HEK293 (cell line): ENCODE measurements at regions not wholly inside any gene's neighbourhood (a gene's known extent, or its start where the extent isn't known, plus 50 kb on each side); places are given as distances from the start of the nearest gene placed in this dataset.

Source experiments
- CTCF ChIA-PET: fragments of 350-600 bp; formaldehyde crosslinking; extraction: SDS; loops from one replicate; lab custom pipeline; 2021; ENCODE audit warnings: antibody characterized with exemption; lab: Yijun Ruan, JAX
- POLR2A ChIA-PET: fragments of 300-600 bp; formaldehyde crosslinking; extraction: SDS; loops from one replicate; lab custom pipeline; 2020; ENCODE audit warnings: antibody characterized with exemption, inconsistent platforms; lab: Yijun Ruan, JAX
- H3K27ac ChIP-seq: fragments of 200-500 bp; sonication (Bioruptor generic); 2 replicates; pipeline ENCODE4 v1.5.1; 2014; ENCODE audit warnings: low read depth, low read length, control low read depth, inconsistent platforms; ENCODE audit errors: extremely low read depth
- H3K36me3 ChIP-seq, 2 experiments: fragments of 200-500 bp in 1 of 2; sonication (Bioruptor generic) in 1 of 2; 1 replicate in 1 of 2; 2 replicates in 1 of 2; pipeline ENCODE4 v1.5.1; 2014 to 2017; ENCODE audit warnings: inconsistent platforms in 2 of 2, low read length in 2 of 2; ENCODE audit not compliant: control insufficient read depth in 2 of 2, insufficient read depth in 1 of 2
- H3K4me1 ChIP-seq: fragments of 200-500 bp; sonication (Bioruptor generic); 2 replicates; pipeline ENCODE4 v1.5.1; 2014; ENCODE audit warnings: mild to moderate bottlenecking, low read length, inconsistent platforms; ENCODE audit not compliant: control insufficient read depth, insufficient read depth
- H3K4me3 ChIP-seq: 2 replicates; pipeline ENCODE4 v1.5.1; 2011; ENCODE audit warnings: low read depth, mild to moderate bottlenecking, control low read depth, low read length, moderate library complexity
- H3K9me3 ChIP-seq: fragments of 200-500 bp; sonication (Bioruptor generic); 2 replicates; pipeline ENCODE4 v1.5.1; 2014; ENCODE audit warnings: low read depth, low read length, inconsistent platforms; ENCODE audit not compliant: control insufficient read depth, insufficient read depth
- HOXC10 ChIP-seq: sonication (generic); formaldehyde crosslinking; IDR thresholded peaks from 2 replicates; pipeline ENCODE4 v1.8.1; 2023; ENCODE audit warnings: mild to moderate bottlenecking, missing genetic modification reagents
- INSM2 ChIP-seq: fragments of 450-650 bp; formaldehyde crosslinking; IDR thresholded peaks from 2 replicates; pipeline ENCODE4 v1.5.1; 2016; ENCODE audit warnings: missing biosample characterization, missing genetic modification characterization
- KLF1 ChIP-seq: fragments of 450-650 bp; formaldehyde crosslinking; IDR thresholded peaks from 2 replicates; pipeline ENCODE4 v1.5.1; 2016; ENCODE audit warnings: missing biosample characterization, missing genetic modification characterization
- KLF10 ChIP-seq: fragments of 450-650 bp; IDR thresholded peaks from 2 replicates; pipeline ENCODE4 v1.5.1; 2018; ENCODE audit warnings: missing biosample characterization, mild to moderate bottlenecking, missing genetic modification characterization
- MZF1 ChIP-seq: fragments of 450-650 bp; formaldehyde crosslinking; IDR thresholded peaks from 2 replicates; pipeline ENCODE4 v1.5.1; 2017; ENCODE audit warnings: missing biosample characterization, missing genetic modification characterization, borderline replicate concordance
- PRDM2 ChIP-seq: fragments of 450-650 bp; formaldehyde crosslinking; IDR thresholded peaks from 2 replicates; pipeline ENCODE4 v1.5.1; 2016; ENCODE audit warnings: missing biosample characterization, missing genetic modification characterization, borderline replicate concordance
- PRDM4 ChIP-seq: fragments of 450-650 bp; formaldehyde crosslinking; IDR thresholded peaks from 2 replicates; pipeline ENCODE4 v1.5.1; 2017; ENCODE audit warnings: missing biosample characterization, missing genetic modification characterization
- ZFP69B ChIP-seq: fragments of 450-650 bp; formaldehyde crosslinking; IDR thresholded peaks from 2 replicates; pipeline ENCODE4 v1.5.1; 2016; ENCODE audit warnings: missing biosample characterization, missing genetic modification characterization
- ZNF114 ChIP-seq: fragments of 450-650 bp; formaldehyde crosslinking; IDR thresholded peaks from 2 replicates; pipeline ENCODE4 v1.5.0; 2017; ENCODE audit warnings: missing biosample characterization, missing genetic modification characterization
- ZNF133 ChIP-seq: fragments of 450-650 bp; formaldehyde crosslinking; IDR thresholded peaks from 2 replicates; pipeline ENCODE4 v1.5.1; 2016; ENCODE audit warnings: missing biosample characterization, missing genetic modification characterization
- ZNF174 ChIP-seq: fragments of 450-650 bp; formaldehyde crosslinking; IDR thresholded peaks from 2 replicates; pipeline ENCODE4 v1.5.0; 2017; ENCODE audit warnings: missing biosample characterization, mild to moderate bottlenecking, missing genetic modification characterization
- ZNF248 ChIP-seq: fragments of 450-650 bp; formaldehyde crosslinking; IDR thresholded peaks from 2 replicates; pipeline ENCODE4 v1.5.1; 2017; ENCODE audit warnings: missing biosample characterization, missing genetic modification characterization
- ZNF366 ChIP-seq: fragments of 450-650 bp; formaldehyde crosslinking; conservative IDR thresholded peaks from 2 replicates; pipeline ENCODE4 v1.5.1; 2016; ENCODE audit warnings: missing biosample characterization, missing genetic modification characterization
- ZNF510 ChIP-seq: fragments of 450-650 bp; formaldehyde crosslinking; IDR thresholded peaks from 2 replicates; pipeline ENCODE4 v1.5.1; 2018; ENCODE audit warnings: mild to moderate bottlenecking, missing genetic modification characterization, missing biosample characterization; ENCODE audit not compliant: insufficient replicate concordance
- ZNF585B ChIP-seq: fragments of 450-650 bp; formaldehyde crosslinking; IDR thresholded peaks from 2 replicates; pipeline ENCODE4 v1.5.1; 2016; ENCODE audit warnings: missing biosample characterization, missing genetic modification characterization
- ZNF670 ChIP-seq: fragments of 450-650 bp; formaldehyde crosslinking; IDR thresholded peaks from 2 replicates; pipeline ENCODE4 v1.5.1; 2016; ENCODE audit warnings: missing biosample characterization, missing genetic modification characterization, low read depth
- ZSCAN4 ChIP-seq: fragments of 450-650 bp; formaldehyde crosslinking; IDR thresholded peaks from 2 replicates; pipeline ENCODE4 v1.5.1; 2017; ENCODE audit warnings: missing biosample characterization, missing genetic modification characterization
- TF ChIP-seq, protein P1 (sequence below): fragments of 450-650 bp; formaldehyde crosslinking; IDR thresholded peaks from 2 replicates; pipeline ENCODE4 v1.5.1; 2017; ENCODE audit warnings: missing biosample characterization, missing genetic modification characterization
- TF ChIP-seq, protein P2 (sequence below): sonication (generic); formaldehyde crosslinking; IDR thresholded peaks from 2 replicates; pipeline ENCODE4 v1.8.1; 2022; ENCODE audit warnings: mild to moderate bottlenecking, moderate library complexity, missing genetic modification reagents

DNA sequence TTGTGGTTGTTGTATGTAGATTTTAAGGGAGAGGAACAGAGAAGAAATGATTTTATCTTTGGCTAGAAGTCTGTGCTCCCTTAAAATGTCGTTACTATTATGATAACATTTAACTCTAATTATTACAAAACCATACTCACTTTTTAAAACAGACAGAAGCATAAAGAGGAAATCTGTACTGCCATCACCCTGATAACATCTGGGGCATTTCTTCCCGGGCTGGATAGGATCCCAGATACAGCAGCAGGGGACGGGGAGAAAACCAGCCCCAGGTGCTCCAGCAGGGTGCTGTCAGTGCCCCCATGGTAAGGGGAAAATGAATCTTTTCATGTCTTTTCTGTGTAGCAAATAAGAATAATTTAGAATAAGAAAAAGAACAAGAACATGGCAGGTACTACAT is 139.4 kb upstream of the IRX6 start:
- H3K9me3 ChIP-seq = no peaks in the 10 kb centered on the region
- no peaks in the 10 kb centered on the region for H3K36me3 ChIP-seq
- H3K4me3 ChIP-seq = no peak overlapping the region
- H3K27ac ChIP-seq = no peak overlapping the region
- no peak for TF ChIP-seq INSM2 (tag by site-specific recombination)
- TF ChIP-seq ZNF174 (tag by site-specific recombination) = no peak
- TF ChIP-seq ZNF114 (tag by site-specific recombination) = no peak
- TF ChIP-seq ZNF585B (tag by site-specific recombination) = no peak
- no peak for TF ChIP-seq KLF10 (tag by site-specific recombination)
- TF ChIP-seq KLF1 (tag by site-specific recombination) = no peak
- H3K4me1 ChIP-seq = no peaks in the 10 kb centered on the region
- CTCF ChIA-PET = interaction anchor here (1.1 kb wide), 1 partner anchor 21 kb away, joined by 3 read pairs; no protein-coding TSS in a partner anchor
- POLR2A ChIA-PET = no interaction called here

DNA sequence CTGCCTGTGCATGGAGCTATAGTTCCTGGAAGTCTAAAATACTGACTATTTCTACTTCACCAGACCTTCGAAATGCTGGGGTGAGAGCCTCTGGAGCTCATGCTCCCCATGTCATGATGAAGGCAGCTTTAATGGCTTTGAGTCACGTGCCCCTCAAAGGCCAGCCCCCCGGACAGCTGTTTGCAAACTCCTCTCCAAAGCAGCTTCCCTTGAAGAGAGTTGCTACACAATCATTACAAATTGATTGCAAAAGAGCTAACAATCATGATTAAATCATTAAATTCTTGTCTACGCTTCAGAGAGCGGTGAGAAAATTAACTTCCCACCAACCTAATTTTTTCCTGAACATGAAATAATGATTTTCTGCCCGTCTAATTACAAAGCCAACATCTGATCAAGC is 134.8 kb upstream of the IRX6 start:
- ChIA-PET POLR2A (no interaction called here), CTCF (no interaction called here)
- no peaks in the 10 kb centered on the region for H3K36me3 ChIP-seq
- no peaks in the 10 kb centered on the region for H3K4me1 ChIP-seq
- no peak overlapping the region for H3K27ac ChIP-seq
- H3K9me3 ChIP-seq = no peaks in the 10 kb centered on the region
- H3K4me3 ChIP-seq = no peak overlapping the region
- no peak for TF ChIP-seq ZNF366 (tag by site-specific recombination)
- no peak for TF ChIP-seq ZSCAN4
- no peak for TF ChIP-seq ZNF670
- TF ChIP-seq ZNF248 (tag by site-specific recombination) = no peak
- TF ChIP-seq ZNF585B (tag by site-specific recombination) = no peak
- no peak for TF ChIP-seq ZFP69B (tag by site-specific recombination)
- TF ChIP-seq, protein P1, sequence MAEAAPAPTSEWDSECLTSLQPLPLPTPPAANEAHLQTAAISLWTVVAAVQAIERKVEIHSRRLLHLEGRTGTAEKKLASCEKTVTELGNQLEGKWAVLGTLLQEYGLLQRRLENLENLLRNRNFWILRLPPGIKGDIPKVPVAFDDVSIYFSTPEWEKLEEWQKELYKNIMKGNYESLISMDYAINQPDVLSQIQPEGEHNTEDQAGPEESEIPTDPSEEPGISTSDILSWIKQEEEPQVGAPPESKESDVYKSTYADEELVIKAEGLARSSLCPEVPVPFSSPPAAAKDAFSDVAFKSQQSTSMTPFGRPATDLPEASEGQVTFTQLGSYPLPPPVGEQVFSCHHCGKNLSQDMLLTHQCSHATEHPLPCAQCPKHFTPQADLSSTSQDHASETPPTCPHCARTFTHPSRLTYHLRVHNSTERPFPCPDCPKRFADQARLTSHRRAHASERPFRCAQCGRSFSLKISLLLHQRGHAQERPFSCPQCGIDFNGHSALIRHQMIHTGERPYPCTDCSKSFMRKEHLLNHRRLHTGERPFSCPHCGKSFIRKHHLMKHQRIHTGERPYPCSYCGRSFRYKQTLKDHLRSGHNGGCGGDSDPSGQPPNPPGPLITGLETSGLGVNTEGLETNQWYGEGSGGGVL (tag by site-specific recombination) = no peak
- TF ChIP-seq PRDM4 (tag by site-specific recombination) = no peak
- TF ChIP-seq PRDM2 (tag by site-specific recombination) = no peak
- TF ChIP-seq ZNF133 (tag by site-specific recombination) = no peak
- no peak for TF ChIP-seq HOXC10 (CRISPR knock-in tag)
- no peak for TF ChIP-seq MZF1 (tag by site-specific recombination)
- TF ChIP-seq, protein P2, sequence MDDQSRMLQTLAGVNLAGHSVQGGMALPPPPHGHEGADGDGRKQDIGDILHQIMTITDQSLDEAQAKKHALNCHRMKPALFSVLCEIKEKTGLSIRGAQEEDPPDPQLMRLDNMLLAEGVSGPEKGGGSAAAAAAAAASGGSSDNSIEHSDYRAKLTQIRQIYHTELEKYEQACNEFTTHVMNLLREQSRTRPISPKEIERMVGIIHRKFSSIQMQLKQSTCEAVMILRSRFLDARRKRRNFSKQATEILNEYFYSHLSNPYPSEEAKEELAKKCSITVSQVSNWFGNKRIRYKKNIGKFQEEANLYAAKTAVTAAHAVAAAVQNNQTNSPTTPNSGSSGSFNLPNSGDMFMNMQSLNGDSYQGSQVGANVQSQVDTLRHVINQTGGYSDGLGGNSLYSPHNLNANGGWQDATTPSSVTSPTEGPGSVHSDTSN (CRISPR knock-in tag) = no peak
- no peak for TF ChIP-seq ZNF510
